NCI-H526 treated with DMSO at 0.1 percent for 48 hours (cell line): ENCODE measurements at regions not wholly inside any gene's neighbourhood (a gene's known extent, or its start where the extent isn't known, plus 50 kb on each side); places are given as distances from the start of the nearest gene placed in this dataset.
A peak's percentile ranks its signal among the peaks of the same experiment; 100 is the strongest.
"Not testable (repeated sequence)": the region's sequence is repeated elsewhere in the genome, so short reads cannot be mapped to it uniquely, and the experiment has no call there.

Experiments
- DNase-seq: peaks from one replicate; lab custom pipeline; 2025; lab: John Stamatoyannopoulos, UW

DNA sequence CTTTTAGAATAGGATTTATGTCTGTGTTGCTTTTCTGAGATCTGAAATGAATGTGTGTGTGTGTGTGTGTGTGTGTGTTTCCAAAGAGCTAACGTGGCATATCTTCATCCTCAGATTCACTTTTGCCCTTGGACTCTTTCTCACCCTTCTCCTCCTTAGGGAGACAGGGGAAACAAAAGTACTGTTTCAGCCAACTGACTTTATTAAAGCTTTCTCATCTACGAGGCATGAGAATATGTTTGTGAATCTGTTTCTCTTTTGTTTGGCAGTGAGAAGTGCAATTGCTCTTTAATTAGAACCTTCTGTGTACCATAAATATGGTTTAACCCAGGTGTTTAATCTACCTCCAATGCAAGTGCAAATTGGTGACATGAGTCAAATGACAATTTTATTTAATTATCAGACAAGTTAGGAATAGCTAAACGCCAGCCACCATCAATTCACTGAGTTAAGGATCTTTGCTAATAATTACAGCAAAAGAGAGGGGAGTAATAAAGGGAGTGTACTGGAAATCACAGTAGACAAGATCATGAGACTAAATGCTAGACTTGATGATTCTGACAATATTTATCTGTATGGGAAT is 186.4 kb upstream of the COL3A1 start:
- no peak for DNase-seq

DNA sequence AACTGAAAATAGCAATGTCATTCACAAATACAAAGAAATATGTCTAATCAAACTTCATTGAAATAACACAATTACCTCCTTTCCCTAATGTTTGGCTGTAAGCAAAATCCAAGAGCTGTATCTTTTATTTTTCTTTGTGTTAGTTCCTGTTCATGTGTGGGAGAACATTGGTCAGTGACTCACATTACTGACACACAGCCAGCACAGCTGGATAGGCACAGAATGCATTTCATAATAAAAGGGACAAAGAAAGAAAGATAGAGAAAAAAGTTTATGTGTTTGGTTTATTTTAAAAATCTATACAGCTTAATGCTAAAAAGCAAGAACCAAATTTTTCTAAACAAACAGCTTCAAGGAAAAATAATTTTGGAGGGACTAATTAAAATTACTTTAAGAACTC is 185.6 kb upstream of the COL3A1 start:
- DNase-seq: no peak

DNA sequence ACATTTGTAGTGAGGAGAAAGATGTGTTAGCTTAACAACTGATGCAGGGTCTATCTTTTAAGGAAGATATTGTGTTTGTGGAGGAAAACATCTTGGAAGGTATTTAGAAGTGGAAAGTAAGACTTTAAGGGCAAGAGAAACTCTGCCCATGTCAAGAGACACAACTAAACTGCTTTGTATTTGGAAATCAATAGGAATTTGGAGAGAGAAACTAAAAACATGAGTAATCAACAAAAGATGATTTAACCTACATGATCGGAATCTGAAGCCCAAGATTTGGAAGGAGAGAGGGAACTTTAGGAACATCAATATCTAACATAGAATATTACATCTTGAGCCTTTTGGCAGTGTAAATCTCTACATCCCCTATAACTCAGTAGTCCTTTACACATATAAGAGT is 184.2 kb upstream of the COL3A1 start:
- no peak for DNase-seq

DNA sequence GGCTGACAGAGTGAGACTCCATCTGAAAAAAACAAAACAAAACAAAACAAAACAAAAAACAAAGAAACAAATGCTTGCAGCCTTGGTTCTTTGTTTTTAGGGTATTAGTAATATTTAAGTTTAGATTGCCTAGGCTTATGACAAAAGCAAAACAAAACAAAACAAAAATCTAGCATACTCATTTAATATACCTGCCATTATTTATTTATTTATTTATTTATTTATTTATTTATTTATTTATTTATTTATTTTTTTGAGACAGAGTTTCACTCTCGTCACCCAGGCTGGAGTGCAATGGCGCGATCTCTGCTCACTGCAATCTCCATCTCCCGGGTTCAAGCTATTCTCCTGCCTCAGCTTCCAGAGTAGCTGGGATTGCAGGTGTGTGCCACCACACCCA is 179.7 kb upstream of the COL3A1 start:
- DNase-seq: not testable (repeated sequence)

DNA sequence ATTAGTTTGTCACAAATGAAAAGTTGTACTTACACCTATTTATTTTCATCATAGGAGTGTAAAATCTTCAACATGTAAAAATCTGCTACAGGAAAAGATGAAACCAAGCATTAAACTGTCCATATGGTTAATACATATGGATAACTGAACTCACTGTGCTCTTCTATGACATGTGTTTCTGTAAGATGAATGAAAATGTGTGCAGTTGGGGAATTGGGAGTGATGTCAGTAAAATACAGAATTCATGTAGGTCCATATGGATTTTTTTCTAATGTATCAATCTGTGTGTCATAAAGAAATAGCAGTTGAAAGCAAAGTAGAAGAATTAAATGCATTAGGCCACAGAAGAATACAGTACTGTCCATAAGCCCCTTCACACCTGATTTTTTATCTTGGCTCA is 178.4 kb upstream of the COL3A1 start:
- no peak for DNase-seq

DNA sequence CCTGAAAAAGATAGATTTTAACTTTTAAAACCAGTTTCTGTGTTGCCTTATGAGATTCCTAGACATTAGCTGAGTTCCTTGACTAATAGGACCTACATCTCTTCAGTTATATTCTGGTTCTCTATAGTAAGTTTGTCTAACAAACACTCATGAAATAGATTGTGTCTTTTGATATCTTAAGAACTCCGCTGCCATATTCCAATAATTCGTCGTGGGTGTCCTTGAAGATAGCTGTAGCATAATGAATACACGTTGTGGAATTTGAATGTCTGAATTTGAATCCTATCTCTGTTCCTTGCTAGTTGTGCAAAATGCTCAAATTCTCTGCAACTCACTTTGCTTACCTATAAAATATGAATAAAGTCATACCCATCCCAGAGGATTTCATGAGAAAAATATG is 176.8 kb upstream of the COL3A1 start:
- no peak for DNase-seq

DNA sequence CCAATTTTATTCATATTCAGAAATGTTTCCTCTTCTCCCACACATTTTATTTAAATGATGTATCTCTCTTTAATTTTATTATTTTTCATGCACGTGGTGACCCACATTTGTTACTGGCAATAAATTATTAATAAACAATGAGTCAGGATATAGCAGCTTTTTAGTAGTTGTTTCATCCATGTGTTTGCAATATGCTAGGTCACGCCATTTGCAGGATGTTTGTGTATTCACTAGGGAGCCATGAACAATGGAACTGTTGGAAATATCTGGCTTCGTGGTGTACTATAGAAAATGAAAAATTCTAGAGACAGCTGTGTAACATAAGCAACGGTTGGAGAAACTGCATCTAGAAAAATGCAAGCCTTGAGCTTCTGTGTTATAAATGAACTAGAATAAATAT is 176.0 kb upstream of the COL3A1 start:
- DNase-seq: no peak

DNA sequence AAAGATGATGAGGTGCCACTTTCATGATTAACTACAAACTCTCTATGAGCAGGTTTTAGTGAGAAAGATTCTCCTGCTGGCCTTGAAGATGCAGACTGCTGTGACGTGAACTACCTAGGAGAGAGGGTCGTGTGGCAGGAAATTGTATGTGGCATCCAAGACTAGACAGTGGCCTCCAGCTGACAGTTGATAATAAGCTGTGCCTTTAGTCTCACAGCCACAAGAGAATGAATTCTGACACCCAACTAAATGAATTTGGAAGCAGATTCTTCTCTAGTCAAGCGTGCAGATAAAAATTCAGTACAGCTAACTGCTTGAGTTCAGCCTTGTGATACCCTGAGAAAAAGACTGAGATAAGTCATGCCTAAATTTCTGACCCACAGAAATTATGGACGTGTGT is 169.0 kb upstream of the COL3A1 start:
- no peak for DNase-seq

DNA sequence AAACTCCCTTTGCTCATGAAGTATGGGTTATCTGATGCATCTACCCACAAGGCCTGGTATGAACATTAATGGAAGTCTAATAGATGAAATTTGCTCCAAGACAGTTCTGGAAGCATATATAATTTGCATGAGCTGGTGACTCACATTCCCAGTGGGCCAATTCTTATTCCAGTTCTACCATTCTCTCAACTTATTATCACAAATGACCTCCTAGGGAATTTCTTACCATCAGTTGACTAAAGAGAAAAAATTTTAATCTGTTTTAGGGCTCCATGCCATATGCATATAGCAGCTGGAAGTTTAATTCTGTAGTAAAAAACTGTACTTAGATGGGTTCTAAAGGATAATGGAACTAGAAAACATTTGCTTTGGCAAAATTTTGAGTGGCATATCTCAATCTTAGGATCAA is 165.2 kb upstream of the COL3A1 start:
- no peak for DNase-seq

DNA sequence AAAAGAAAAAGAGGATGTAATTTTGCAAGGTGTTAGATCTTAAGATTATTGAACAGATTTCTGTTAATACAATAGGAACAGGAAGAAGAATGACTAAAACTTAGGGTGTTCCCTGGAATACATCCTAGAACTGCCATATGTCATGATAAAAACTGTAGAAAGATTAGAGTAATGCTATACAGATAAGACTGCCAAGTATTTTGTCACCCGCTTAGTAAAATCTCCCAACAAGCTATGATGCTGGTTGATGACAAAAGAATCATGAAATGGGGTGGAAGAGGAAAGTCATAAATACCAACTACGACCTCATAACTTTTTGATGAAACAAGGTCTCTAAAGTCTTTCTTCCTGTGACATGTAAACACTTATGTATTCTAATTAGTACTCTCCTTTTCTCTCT is 163.6 kb upstream of the COL3A1 start:
- no peak for DNase-seq

DNA sequence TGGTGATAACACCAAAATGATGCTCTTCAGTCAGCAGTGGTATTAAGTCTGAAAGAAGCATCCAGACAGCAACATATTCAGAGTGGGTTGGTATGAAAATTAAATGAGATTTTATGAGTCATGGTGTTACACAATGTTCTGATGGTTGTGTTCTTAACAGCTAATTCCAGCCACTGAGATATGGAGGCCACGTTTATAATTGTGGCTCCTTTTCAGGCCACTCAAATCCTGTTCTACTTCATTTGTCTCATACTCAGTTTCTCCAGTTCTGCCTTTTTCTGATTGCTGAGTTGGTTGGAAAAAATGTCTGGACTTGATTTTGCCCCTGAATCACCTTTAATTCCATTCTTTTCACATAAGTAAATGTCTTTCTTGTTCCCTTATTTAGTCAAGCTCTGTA is 162.7 kb upstream of the COL3A1 start:
- DNase-seq: no peak

DNA sequence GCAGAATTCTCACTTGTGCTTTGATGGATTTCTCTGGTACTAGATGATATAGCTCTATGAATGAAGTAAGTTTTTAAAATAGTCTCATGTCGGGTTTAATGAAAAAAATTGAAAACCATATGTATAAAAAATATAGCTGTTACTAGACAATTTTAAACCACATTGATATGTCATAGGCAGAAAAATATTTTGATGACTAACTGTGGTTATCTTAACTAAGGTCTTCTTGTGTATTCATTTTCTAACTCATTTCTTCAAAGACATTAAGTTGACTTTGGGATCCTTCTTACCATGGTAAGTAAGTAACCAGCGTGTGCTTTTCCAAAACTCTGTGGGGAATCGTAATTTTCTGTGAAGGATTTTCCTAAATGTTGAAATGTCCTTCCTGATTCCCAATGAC is 160.9 kb upstream of the COL3A1 start:
- DNase-seq: no peak

DNA sequence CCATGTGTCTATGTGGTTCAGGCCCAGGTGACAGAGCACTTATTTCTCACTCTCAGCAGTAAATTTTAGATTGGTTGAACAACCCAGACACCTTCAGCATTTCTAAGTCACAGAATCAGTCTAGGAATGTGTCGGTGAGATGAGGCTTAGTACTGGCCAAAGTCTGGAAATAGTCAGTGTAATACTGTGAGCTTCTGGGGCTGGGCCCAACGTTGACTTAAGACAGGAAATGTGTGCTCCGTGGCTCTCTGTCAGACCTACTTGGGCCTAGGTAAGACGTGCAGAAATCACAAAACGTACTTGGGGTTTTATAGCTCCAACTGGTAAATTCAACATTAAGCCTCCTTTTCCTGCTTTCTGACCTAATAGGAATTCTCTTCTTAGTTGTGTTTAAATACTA is 160.3 kb upstream of the COL3A1 start:
- no peak for DNase-seq

DNA sequence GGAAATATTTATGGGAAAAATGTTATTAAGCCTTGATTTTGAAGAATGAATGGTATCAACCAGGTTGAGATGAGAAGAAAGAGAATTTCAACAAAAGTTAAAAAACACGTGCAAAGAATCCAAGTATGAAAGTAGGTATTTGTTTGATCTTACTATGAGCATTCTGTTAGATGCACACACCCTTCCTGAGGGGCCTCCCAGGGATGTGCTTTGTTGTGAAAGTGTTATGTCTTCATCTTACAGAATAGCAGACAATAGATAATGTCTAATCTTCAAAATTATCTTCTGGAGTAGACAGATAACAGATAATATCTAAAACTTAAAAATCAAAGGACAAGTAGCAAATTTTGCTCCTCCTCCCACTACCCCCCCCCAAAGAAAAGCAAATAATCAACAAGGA is 155.2 kb upstream of the COL3A1 start:
- DNase-seq: no peak

DNA sequence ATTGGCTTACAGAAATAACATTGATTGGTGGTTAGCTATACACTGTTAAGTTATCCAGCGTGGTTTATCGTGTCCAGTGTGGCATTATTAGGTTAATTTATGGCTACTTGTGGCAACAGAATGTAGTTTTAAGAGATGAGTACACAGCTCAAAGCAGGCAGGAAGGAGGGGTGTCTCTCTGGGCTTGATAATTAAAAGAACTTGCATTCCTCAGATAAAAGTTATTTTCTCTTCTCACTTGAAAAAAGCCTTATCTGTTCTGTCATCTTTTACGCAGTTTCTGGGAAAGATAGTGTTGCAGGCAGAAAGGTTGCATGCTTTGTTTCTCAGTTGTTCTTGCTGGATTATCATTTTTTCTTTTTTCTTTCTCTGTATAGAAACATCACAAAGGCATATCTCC is 154.4 kb upstream of the COL3A1 start:
- DNase-seq: no peak

DNA sequence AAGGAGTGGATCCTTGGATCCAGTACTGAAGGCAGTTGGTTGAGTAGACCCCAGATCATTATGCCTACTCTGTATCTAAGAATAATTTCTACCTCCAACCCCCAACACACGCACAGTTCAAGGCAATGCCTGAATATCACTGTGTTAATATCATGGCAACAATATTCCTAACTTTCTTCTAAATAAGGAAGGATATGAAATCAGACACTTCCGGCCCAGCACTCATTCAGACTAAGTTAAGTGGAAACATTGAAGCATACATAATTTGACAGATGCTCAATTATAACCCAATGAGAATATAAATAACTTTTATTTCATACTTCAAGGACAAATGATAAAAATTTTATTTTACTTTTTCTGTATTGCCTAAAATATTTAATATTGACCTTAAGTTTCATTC is 153.6 kb upstream of the COL3A1 start:
- DNase-seq: no peak

DNA sequence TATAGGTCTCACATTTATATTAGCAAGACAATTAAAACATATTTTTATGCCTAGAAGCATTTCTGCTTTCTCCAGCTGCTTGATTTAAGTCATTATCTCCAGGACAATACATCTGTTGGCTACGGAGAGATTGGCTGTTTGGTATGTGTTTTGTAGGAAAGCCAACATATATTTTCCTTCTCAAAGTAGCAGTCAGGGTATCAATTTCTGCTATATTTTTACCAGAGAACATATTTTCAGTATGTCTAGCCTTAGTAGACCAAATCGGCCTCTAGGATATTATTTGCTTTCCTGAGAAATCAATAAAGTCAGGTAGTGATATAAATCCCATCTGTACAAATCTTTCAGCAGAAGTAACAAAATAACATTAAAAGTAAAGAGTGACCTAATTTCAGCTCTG is 150.0 kb upstream of the COL3A1 start:
- DNase-seq: no peak

DNA sequence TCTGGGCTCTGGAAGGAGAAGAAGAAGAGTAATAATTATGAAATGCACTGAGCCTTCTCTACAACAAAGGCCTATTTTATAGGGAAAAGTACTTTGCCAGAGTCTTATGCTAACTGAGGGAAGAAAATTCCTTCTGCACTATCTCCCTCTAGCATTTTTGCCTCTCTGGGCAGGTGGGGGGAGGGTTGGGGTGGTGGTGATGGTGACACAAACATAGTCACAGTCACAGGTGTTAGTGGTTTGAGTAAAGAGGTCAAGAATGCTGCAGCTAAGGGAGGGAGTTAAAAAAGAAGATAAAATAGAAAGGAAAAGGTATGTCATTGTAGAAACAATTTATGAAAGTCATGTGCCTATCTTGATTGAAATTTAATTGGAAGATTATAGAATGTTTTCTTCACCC is 140.8 kb upstream of the COL3A1 start:
- DNase-seq: no peak

DNA sequence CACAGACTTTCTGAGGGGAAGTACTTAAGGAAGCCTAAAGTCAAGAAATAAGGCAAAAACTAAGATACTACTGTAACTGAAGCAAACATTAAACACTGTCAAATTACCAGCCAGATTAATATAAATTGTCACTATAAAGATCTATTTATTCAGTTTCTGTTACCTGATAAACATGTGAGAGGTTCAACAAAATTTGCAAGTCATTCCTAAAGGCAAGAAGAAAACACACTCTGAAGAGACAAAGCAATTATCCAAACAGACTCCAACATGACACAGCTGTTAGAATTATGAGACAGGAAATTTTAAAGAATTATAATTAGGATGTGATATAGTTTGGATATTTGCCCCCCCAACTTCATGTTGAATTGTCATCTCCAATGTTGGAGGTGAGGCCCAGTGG is 140.4 kb upstream of the COL3A1 start:
- no peak for DNase-seq

DNA sequence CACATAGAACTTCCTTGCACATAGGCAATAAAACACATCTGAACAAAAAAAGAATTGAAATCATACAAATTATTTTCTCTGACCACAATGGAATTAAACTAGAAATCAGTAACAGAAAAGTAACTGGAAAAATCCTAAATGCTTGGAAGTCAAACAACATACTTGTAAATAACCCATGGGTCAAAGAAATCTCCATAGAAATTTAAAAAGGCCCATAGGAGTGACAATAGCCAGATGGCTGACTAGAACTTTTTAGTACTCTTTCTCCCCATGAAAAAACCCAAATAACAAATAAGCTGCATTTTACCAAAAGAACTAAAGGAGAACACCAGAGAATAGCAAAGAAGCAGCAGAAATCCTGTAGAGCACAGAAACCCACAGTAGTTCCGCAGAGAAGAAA is 139.2 kb upstream of the COL3A1 start:
- no peak for DNase-seq

DNA sequence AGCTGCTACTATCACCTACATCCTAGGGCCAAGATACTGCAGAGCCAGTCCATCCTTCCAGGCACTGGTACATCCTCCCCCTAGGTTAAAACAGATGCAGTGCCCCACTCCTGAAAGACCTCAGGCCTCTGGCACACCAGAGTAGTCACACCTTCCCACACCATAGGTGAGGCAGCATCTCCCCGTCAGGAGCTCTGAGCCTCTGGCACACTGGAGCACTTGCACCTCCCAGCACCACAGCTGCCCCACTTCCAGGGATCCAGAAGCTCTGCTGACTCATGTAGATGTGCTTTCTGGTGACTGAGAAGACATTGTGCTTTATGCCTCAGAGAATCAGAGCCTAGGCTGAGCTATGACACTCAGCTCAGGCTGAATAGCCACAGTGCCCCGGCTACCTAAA is 138.4 kb upstream of the COL3A1 start:
- no peak for DNase-seq

DNA sequence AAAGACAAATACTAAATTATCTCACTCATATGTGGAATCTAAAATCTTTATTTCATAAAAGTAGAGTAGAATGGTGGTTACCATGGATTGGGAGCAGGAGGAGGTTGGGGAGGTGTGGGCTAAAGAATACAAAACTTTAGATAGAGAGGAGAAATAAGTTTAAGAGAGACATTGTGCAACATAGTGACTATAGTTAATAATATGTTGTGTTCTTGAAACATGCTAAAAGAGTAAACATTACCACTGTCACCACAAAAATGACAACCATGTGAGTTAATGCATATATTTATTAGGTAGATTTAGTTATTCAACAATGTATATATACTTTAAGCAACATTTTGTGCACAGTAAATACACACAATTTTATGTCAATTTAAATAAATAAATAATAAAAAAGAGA is 128.5 kb upstream of the COL3A1 start:
- no peak for DNase-seq

DNA sequence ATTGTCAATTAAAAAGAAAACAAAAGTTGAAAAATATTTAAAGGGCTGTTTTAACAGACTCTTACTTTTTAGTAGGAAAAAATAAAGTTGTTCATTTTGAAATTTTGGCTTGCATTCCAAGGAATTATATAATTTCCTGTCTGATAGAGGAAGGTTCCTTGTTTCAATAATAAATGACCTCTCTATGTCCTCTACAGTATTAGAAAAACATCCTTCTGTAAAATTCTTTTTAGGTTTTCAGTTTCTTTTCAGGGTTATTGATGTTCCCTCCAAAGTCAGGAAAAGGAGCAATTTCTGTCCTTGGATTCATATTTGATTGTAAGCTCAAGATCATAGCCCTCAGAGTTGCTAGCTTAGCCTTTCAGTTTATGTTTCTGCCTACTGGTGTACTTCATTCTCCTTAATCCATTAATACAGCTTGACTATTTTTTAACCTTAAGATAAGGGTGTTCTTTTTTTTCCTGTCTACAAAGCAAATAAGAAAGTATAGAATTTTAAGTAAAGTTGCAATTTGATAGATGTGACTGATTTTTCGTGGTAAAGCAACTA is 125.2 kb upstream of the COL3A1 start:
- no peak for DNase-seq

DNA sequence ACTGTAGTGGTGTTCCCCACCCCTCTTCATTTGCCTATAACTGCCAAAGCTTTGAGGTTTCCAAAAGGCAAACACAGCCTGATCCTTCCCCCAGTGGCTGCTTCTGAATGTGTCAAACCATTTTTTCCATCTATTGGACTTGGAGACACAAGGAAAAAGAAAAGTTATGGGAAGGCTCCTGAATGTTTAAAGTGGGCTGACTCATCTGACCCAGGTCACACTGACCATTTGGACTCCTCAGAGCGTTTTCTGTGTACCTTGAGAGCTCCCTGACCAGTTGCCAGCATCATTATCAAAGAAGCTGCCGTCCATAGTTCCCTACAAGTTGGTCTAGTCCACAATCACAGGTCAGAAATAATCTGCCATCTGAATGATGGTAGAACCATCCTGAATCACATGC is 123.4 kb upstream of the COL3A1 start:
- peak; percentile 23 for DNase-seq

DNA sequence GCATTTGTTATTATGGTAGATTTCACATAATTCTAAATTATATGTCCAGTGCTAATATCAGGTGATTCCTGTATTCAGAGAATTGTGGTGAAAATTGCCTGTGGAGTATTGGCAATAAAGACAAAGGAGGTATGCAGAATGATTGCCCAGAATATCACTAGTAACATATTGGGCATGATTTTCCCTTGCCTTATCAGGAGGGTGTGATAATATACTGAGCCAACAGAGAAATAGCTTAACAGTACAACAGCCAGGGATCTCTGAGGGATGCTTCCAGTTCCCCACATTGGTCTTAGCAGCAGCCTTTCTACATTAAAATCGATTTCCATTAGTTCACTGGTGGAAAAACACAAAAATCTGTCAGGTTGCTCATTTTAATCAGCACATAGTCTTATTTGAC is 122.9 kb upstream of the COL3A1 start:
- no peak for DNase-seq
